ENCODE measurements at regions not wholly inside any gene's neighbourhood (a gene's known extent, or its start where the extent isn't known, plus 50 kb on each side); places are given as distances from the start of the nearest gene placed in this dataset.

GRCh38 chr16:73428121-73428520 lies 380.2 kb upstream of the ZFHX3 start:
- H3K27me3 Mint-ChIP-seq, result no peaks in the 10 kb centered on the region
- H3K27ac Mint-ChIP-seq, result no peak overlapping the region
- H3K9me3 Mint-ChIP-seq, result no peaks in the 10 kb centered on the region
- DNase-seq (ENCODE audit: extremely low spot score, unreplicated experiment), result no peak
- no peaks in the 10 kb centered on the region for H3K36me3 Mint-ChIP-seq
- TF ChIP-seq CTCF (conservative IDR thresholded peaks at IDR 0.05), result no peak
- peaks cover 38% of the 10 kb centered on the region for H3K4me1 Mint-ChIP-seq (ENCODE audit: unreplicated experiment)
- no peak overlapping the region for H3K4me3 Mint-ChIP-seq

- H3K9me3 Mint-ChIP-seq, result no peaks in the 10 kb centered on the region
- no peak for DNase-seq (ENCODE audit: extremely low spot score, unreplicated experiment)
- H3K36me3 Mint-ChIP-seq, result no peaks in the 10 kb centered on the region
- H3K27me3 Mint-ChIP-seq, result no peaks in the 10 kb centered on the region
- H3K4me1 Mint-ChIP-seq (ENCODE audit: unreplicated experiment), result peaks cover 29% of the 10 kb centered on the region
- TF ChIP-seq CTCF (conservative IDR thresholded peaks at IDR 0.05), result no peak
- no peak overlapping the region for H3K4me3 Mint-ChIP-seq
- H3K27ac Mint-ChIP-seq, result no peak overlapping the region
Observed at GRCh38 chr16:73427164-73427563, 379.2 kb upstream of the ZFHX3 start.

- TF ChIP-seq CTCF (conservative IDR thresholded peaks at IDR 0.05), result no peak
- Mint-ChIP-seq H3K4me3 (no peak overlapping the region), H3K27ac (no peak overlapping the region), H3K36me3 (no peaks in the 10 kb centered on the region), H3K27me3 (no peaks in the 10 kb centered on the region), H3K9me3 (no peaks in the 10 kb centered on the region), H3K4me1 (ENCODE audit: unreplicated experiment) (peaks cover 26% of the 10 kb centered on the region)
- DNase-seq (ENCODE audit: extremely low spot score, unreplicated experiment), result no peak
Observed at GRCh38 chr16:73426433-73427160, 378.7 kb upstream of the ZFHX3 start.

GRCh38 chr16:73420676-73421075 lies 372.7 kb upstream of the ZFHX3 start:
- Mint-ChIP-seq H3K9me3 (no peaks in the 10 kb centered on the region), H3K4me3 (no peak overlapping the region), H3K27me3 (no peaks in the 10 kb centered on the region), H3K4me1 (ENCODE audit: unreplicated experiment) (peaks cover 5% of the 10 kb centered on the region), H3K27ac (no peak overlapping the region), H3K36me3 (no peaks in the 10 kb centered on the region)
- no peak for TF ChIP-seq CTCF (conservative IDR thresholded peaks at IDR 0.05)
- DNase-seq (ENCODE audit: extremely low spot score, unreplicated experiment), result no peak

GRCh38 chr16:73420244-73420643 lies 372.3 kb upstream of the ZFHX3 start:
- no peak for TF ChIP-seq CTCF (conservative IDR thresholded peaks at IDR 0.05)

More at GRCh38 chr16:73420244-73420643, 372.3 kb upstream of the ZFHX3 start:
- peaks cover under 1% of the 10 kb centered on the region for H3K4me1 Mint-ChIP-seq (ENCODE audit: unreplicated experiment)
- no peak for DNase-seq (ENCODE audit: extremely low spot score, unreplicated experiment)
- H3K9me3 Mint-ChIP-seq, result no peaks in the 10 kb centered on the region
- H3K36me3 Mint-ChIP-seq, result no peaks in the 10 kb centered on the region
- no peak overlapping the region for H3K27ac Mint-ChIP-seq
- peaks cover 3% of the 10 kb centered on the region for H3K27me3 Mint-ChIP-seq
- H3K4me3 Mint-ChIP-seq, result no peak overlapping the region
